Esophagus mucosa (tissue), 1 donor: ENCODE measurements at regions not wholly inside any gene's neighbourhood (a gene's known extent, or its start where the extent isn't known, plus 50 kb on each side); places are given as distances from the start of the nearest gene placed in this dataset.
A peak's percentile ranks its signal among the peaks of the same experiment; 100 is the strongest.

Experiments used
- ATAC-seq: fragments of 200-7000 bp; cut with Tn5 transposase; one replicate; pipeline ENCODE4 v1.9.1; 2020
- donor health status: DM: yes; HTN: yes; CAD: no.

GRCh38 chr4:11566444-11567022, 137.8 kb upstream of the HS3ST1 start:
- no peak for ATAC-seq

- ATAC-seq = no peak
Observed at GRCh38 chr4:11565899-11566298, 137.2 kb upstream of the HS3ST1 start.

- no peak for ATAC-seq
Observed at GRCh38 chr4:11565213-11565612, 136.5 kb upstream of the HS3ST1 start.

GRCh38 chr4:11564021-11564420, 135.3 kb upstream of the HS3ST1 start:
- ATAC-seq = no peak

- ATAC-seq = peak; percentile 25
Observed at GRCh38 chr4:11549525-11549924, 120.8 kb upstream of the HS3ST1 start.

GRCh38 chr4:11548597-11549082, 119.9 kb upstream of the HS3ST1 start:
- peak; percentile 93 for ATAC-seq

- no peak for ATAC-seq
Observed at GRCh38 chr4:11546391-11547175, 117.9 kb upstream of the HS3ST1 start.

- no peak for ATAC-seq
Observed at GRCh38 chr4:11545651-11546050, 117.0 kb upstream of the HS3ST1 start.

GRCh38 chr4:11544211-11544610, 115.5 kb upstream of the HS3ST1 start:
- no peak for ATAC-seq

- peak; percentile 57 for ATAC-seq
Observed at GRCh38 chr4:11543706-11544105, 115.0 kb upstream of the HS3ST1 start.

GRCh38 chr4:11542952-11543351, 114.3 kb upstream of the HS3ST1 start:
- no peak for ATAC-seq

- ATAC-seq = no peak
Observed at GRCh38 chr4:11537846-11538245, 109.2 kb upstream of the HS3ST1 start.

GRCh38 chr4:11535333-11535732, 106.6 kb upstream of the HS3ST1 start:
- no peak for ATAC-seq

- ATAC-seq = no peak
Observed at GRCh38 chr4:11534623-11535302, 106.1 kb upstream of the HS3ST1 start.

GRCh38 chr4:11532138-11532537, 103.4 kb upstream of the HS3ST1 start:
- no peak for ATAC-seq

- no peak for ATAC-seq
Observed at GRCh38 chr4:11529625-11530201, 101.0 kb upstream of the HS3ST1 start.

- peak; percentile 22 for ATAC-seq
Observed at GRCh38 chr4:11525085-11525484, 96.4 kb upstream of the HS3ST1 start.

GRCh38 chr4:11518754-11519153, 90.1 kb upstream of the HS3ST1 start:
- no peak for ATAC-seq

- ATAC-seq = peak; percentile 98
Observed at GRCh38 chr4:11514779-11515419, 86.2 kb upstream of the HS3ST1 start.

GRCh38 chr4:11514003-11514402, 85.3 kb upstream of the HS3ST1 start:
- no peak for ATAC-seq

- ATAC-seq = no peak
Observed at GRCh38 chr4:11512871-11513270, 84.2 kb upstream of the HS3ST1 start.

GRCh38 chr4:11511321-11511720, 82.6 kb upstream of the HS3ST1 start:
- ATAC-seq = no peak

- ATAC-seq = no peak
Observed at GRCh38 chr4:11507920-11508319, 79.2 kb upstream of the HS3ST1 start.
